GM19043 (cell line): ENCODE measurements at regions not wholly inside any gene's neighbourhood (a gene's known extent, or its start where the extent isn't known, plus 50 kb on each side); places are given as distances from the start of the nearest gene placed in this dataset.
"Not testable (repeated sequence)": the region's sequence is repeated elsewhere in the genome, so short reads cannot be mapped to it uniquely, and the experiment has no call there.

Source experiments
- ATAC-seq: cut with Tn5 transposase; IDR thresholded peaks from one replicate; pipeline ENCODE4 v1.9.1; 2021; ENCODE audit warnings: low read depth; ENCODE audit not compliant: unreplicated experiment

GRCh38 chr12:38157933-38158401 is 158.6 kb upstream of the ALG10B start:
- ATAC-seq, result no peak

- ATAC-seq, result no peak
These were observed 158.0 kb upstream of the ALG10B start for GRCh38 chr12:38158428-38159091.

GRCh38 chr12:38159092-38159551 is 157.5 kb upstream of the ALG10B start:
- no peak for ATAC-seq

- no peak for ATAC-seq
These were observed 156.8 kb upstream of the ALG10B start for GRCh38 chr12:38159591-38160317.

- ATAC-seq, result no peak
These were observed 156.1 kb upstream of the ALG10B start for GRCh38 chr12:38160318-38161122.

GRCh38 chr12:38161123-38162000 is 155.2 kb upstream of the ALG10B start:
- no peak for ATAC-seq

- ATAC-seq, result no peak
These were observed 154.6 kb upstream of the ALG10B start for GRCh38 chr12:38162013-38162412.

- no peak for ATAC-seq
These were observed 153.7 kb upstream of the ALG10B start for GRCh38 chr12:38162708-38163441.

GRCh38 chr12:38163442-38163801 is 153.2 kb upstream of the ALG10B start:
- no peak for ATAC-seq

GRCh38 chr12:38166225-38166624 is 150.3 kb upstream of the ALG10B start:
- ATAC-seq, result no peak

- ATAC-seq, result no peak
These were observed 141.0 kb upstream of the ALG10B start for GRCh38 chr12:38175538-38175937.

- not testable (repeated sequence) for ATAC-seq
These were observed 133.0 kb upstream of the ALG10B start for GRCh38 chr12:38183617-38184016.

GRCh38 chr12:38197286-38197685 is 119.3 kb upstream of the ALG10B start:
- ATAC-seq, result not testable (repeated sequence)

GRCh38 chr12:38201461-38202276 is 114.9 kb upstream of the ALG10B start:
- no peak for ATAC-seq

- no peak for ATAC-seq
These were observed 111.7 kb upstream of the ALG10B start for GRCh38 chr12:38204831-38205230.

GRCh38 chr12:38222011-38222410 is 94.6 kb upstream of the ALG10B start:
- ATAC-seq, result no peak

GRCh38 chr12:38238328-38238727 is 78.2 kb upstream of the ALG10B start:
- not testable (repeated sequence) for ATAC-seq

- ATAC-seq, result no peak
These were observed 62.8 kb upstream of the ALG10B start for GRCh38 chr12:38253778-38254177.

GRCh38 chr12:38258411-38258810 is 58.2 kb upstream of the ALG10B start:
- ATAC-seq, result no peak
